ENCODE measurements at regions not wholly inside any gene's neighbourhood (a gene's known extent, or its start where the extent isn't known, plus 50 kb on each side); places are given as distances from the start of the nearest gene placed in this dataset.

DNA sequence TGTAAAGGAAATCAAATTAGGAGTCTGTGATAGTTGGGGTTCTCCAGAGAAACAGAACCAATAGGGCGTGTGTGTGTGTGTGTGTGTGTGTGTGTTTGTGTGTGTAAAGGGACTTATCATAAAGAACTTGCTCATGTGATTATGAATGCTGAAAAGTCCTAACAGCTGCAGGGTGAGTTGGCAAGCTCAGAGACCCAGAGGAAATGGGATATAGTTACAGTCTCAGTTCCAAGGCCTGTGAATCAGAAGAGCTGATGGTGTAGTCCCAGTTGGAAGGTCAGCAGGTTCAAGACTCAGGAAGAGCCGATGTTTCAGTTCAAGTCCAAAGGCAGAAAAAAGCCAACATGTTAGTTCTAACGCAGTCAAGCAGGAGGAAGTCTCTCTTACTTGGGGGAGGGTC is 214.2 kb downstream of the ELAVL2 start:
- Mint-ChIP-seq H3K4me3 (ENCODE audit: unreplicated experiment) (no peak overlapping the region), H3K27ac (ENCODE audit: unreplicated experiment) (no peak overlapping the region), H3K9me3 (ENCODE audit: unreplicated experiment) (no peaks in the 10 kb centered on the region), H3K4me1 (ENCODE audit: unreplicated experiment) (peaks cover 41% of the 10 kb centered on the region), H3K27me3 (ENCODE audit: unreplicated experiment) (peaks cover 4% of the 10 kb centered on the region), H3K36me3 (ENCODE audit: low read depth, unreplicated experiment) (peaks cover 10% of the 10 kb centered on the region)
- TF ChIP-seq, protein P1, sequence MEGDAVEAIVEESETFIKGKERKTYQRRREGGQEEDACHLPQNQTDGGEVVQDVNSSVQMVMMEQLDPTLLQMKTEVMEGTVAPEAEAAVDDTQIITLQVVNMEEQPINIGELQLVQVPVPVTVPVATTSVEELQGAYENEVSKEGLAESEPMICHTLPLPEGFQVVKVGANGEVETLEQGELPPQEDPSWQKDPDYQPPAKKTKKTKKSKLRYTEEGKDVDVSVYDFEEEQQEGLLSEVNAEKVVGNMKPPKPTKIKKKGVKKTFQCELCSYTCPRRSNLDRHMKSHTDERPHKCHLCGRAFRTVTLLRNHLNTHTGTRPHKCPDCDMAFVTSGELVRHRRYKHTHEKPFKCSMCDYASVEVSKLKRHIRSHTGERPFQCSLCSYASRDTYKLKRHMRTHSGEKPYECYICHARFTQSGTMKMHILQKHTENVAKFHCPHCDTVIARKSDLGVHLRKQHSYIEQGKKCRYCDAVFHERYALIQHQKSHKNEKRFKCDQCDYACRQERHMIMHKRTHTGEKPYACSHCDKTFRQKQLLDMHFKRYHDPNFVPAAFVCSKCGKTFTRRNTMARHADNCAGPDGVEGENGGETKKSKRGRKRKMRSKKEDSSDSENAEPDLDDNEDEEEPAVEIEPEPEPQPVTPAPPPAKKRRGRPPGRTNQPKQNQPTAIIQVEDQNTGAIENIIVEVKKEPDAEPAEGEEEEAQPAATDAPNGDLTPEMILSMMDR (IDR thresholded peaks at IDR 0.05; ENCODE audit: unreplicated experiment) = no peak
- no peak for DNase-seq (ENCODE audit: low spot score)

DNA sequence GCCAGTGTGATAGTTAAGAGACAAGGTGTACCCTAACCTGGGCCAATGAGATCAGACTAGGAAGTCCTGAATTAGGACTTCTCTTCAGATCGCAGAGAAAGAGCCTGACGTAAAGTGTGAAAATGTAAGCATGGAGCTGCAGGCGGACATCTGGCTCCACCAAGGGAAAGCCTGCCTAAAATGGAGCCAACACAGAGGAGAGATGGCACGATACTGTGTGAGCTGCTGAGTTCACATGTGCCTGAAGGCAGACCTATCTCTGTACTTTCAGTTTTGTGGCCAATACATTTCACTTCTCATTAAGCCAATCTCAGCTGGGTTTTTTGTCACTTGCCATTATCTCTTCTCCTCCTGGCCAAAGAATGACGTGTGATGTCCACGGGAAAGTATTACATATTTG is 210.5 kb downstream of the ELAVL2 start:
- Mint-ChIP-seq H3K27me3 (ENCODE audit: unreplicated experiment) (peaks cover 4% of the 10 kb centered on the region), H3K36me3 (ENCODE audit: low read depth, unreplicated experiment) (peaks cover 22% of the 10 kb centered on the region), H3K4me3 (ENCODE audit: unreplicated experiment) (no peak overlapping the region), H3K4me1 (ENCODE audit: unreplicated experiment) (peaks cover 40% of the 10 kb centered on the region), H3K27ac (ENCODE audit: unreplicated experiment) (no peak overlapping the region), H3K9me3 (ENCODE audit: unreplicated experiment) (no peaks in the 10 kb centered on the region)
- TF ChIP-seq, protein P1 (IDR thresholded peaks at IDR 0.05; ENCODE audit: unreplicated experiment) = no peak
- no peak for DNase-seq (ENCODE audit: low spot score)

DNA sequence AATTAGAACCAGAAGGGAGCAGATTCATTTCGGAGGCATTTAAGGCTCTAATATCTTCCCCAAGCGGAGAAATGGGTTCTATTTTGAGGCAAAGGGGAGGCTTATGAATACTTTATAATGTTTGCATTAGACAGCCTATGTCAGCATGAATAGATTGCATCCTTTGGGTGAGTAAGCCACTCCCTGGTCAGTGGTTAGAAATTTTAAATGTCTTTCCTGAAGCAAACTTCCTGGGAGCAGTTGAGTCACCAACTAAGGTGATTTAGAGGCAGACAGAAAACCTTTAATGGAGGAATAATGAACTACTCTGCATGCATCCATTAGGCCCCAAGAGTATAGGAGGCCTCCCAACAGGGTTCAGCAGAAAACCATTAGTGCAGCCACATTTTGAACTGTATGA is 204.9 kb downstream of the ELAVL2 start:
- peaks cover 4% of the 10 kb centered on the region for H3K27me3 Mint-ChIP-seq (ENCODE audit: unreplicated experiment)
- DNase-seq (ENCODE audit: low spot score) = no peak
- H3K4me3 Mint-ChIP-seq (ENCODE audit: unreplicated experiment) = no peak overlapping the region
- peaks cover 17% of the 10 kb centered on the region for H3K36me3 Mint-ChIP-seq (ENCODE audit: low read depth, unreplicated experiment)
- no peaks in the 10 kb centered on the region for H3K9me3 Mint-ChIP-seq (ENCODE audit: unreplicated experiment)
- TF ChIP-seq, protein P1 (IDR thresholded peaks at IDR 0.05; ENCODE audit: unreplicated experiment) = no peak
- peak overlapping the region; percentile 74 for H3K27ac Mint-ChIP-seq (ENCODE audit: unreplicated experiment)
- H3K4me1 Mint-ChIP-seq (ENCODE audit: unreplicated experiment) = peaks cover 26% of the 10 kb centered on the region

DNA sequence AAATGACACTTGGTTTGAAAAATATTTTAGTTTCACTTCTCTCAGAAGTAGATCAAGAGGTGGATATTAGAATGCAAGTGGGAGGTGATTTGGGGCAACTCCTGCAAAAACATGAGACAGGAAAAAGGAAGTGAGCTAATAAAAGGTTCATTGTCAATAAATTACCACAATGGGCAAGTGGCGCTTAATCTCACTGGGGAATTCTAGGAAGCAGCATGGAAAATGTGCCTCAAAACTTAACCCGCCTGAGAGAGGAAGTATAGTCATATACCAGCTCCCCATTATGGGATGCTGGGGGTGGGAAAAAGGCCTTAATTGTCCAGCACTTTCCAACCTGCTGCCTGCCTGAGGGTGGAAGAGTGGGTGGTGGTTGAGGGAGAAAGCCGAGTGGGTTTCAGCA is 204.1 kb downstream of the ELAVL2 start:
- H3K36me3 Mint-ChIP-seq (ENCODE audit: low read depth, unreplicated experiment) = peaks cover 15% of the 10 kb centered on the region
- TF ChIP-seq, protein P1 (IDR thresholded peaks at IDR 0.05; ENCODE audit: unreplicated experiment) = no peak
- peaks cover 26% of the 10 kb centered on the region for H3K4me1 Mint-ChIP-seq (ENCODE audit: unreplicated experiment)
- H3K9me3 Mint-ChIP-seq (ENCODE audit: unreplicated experiment) = no peaks in the 10 kb centered on the region
- peaks cover 1% of the 10 kb centered on the region for H3K27me3 Mint-ChIP-seq (ENCODE audit: unreplicated experiment)
- peak overlapping the region; percentile 50 for H3K4me3 Mint-ChIP-seq (ENCODE audit: unreplicated experiment)
- peak; percentile 5 for DNase-seq (ENCODE audit: low spot score)
- H3K27ac Mint-ChIP-seq (ENCODE audit: unreplicated experiment) = peak overlapping the region; percentile 93

DNA sequence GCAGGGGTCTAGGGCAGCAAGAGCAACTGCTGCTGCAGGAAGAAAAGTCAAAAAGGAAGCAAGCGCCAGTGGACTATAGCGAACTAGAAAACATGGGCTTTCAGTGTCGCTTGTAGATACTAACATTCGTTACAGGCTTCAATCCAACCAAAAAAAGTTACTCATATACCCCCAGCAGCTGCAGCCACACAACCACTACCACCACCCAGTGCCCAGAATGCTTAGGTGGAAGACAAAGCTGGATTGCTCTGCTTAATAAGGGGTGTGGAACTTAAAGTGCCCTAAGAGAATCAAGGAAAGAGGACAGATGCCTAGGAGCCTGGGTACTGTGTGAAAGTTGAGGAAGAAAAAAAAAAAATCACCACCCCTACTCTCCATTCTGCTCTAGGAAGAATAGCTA is 203.6 kb downstream of the ELAVL2 start:
- Mint-ChIP-seq H3K9me3 (ENCODE audit: unreplicated experiment) (no peaks in the 10 kb centered on the region), H3K4me1 (ENCODE audit: unreplicated experiment) (peaks cover 26% of the 10 kb centered on the region), H3K4me3 (ENCODE audit: unreplicated experiment) (no peak overlapping the region), H3K27me3 (ENCODE audit: unreplicated experiment) (no peaks in the 10 kb centered on the region), H3K27ac (ENCODE audit: unreplicated experiment) (peak overlapping the region; percentile 93), H3K36me3 (ENCODE audit: low read depth, unreplicated experiment) (peaks cover 10% of the 10 kb centered on the region)
- no peak for DNase-seq (ENCODE audit: low spot score)
- TF ChIP-seq, protein P1 (IDR thresholded peaks at IDR 0.05; ENCODE audit: unreplicated experiment) = no peak

All from endothelial cell (in vitro differentiated cells).